ENCODE measurements at regions not wholly inside any gene's neighbourhood (a gene's known extent, or its start where the extent isn't known, plus 50 kb on each side); places are given as distances from the start of the nearest gene placed in this dataset.

GRCh38 chr5:152246401-152246800 is 158.7 kb downstream of the NMUR2 start:
- TF ChIP-seq CTCF (IDR thresholded peaks at IDR 0.05) (no peak), POLR2A (IDR thresholded peaks at IDR 0.05) (no peak), EP300 (IDR thresholded peaks at IDR 0.05; ENCODE audit: low read depth) (no peak), POLR2AphosphoS5 (IDR thresholded peaks at IDR 0.05) (no peak)
